Ammon's horn (tissue), 1 donor: ENCODE measurements at regions not wholly inside any gene's neighbourhood (a gene's known extent, or its start where the extent isn't known, plus 50 kb on each side); places are given as distances from the start of the nearest gene placed in this dataset.

ENCODE experiments used
- DNase-seq: peaks from one replicate; pipeline ENCODE4 v3.0.0-alpha.2; 2016; ENCODE audit warnings: low spot score

GRCh38 chr3:76900596-76900995 is 139.3 kb upstream of the ROBO2 start:
- DNase-seq: no peak

DNA sequence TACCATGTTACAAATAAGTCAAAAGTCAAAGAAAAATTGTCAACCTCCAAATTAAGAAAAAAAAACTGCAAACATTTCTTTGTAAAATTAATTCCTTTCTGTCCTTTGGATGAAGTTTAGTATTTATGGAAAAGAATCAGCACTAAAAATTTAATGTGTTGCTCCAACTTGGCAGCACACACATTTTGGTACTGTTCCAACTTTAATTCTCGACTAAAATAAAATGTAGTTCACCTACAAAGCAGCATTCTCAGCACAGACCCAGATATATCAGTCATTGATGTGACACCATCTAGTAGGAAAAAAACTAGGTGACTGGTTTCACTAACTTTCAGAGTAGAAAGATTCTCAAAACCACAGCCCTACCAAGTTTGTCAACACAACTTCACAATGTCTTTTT is 131.7 kb upstream of the ROBO2 start:
- DNase-seq: no peak

DNA sequence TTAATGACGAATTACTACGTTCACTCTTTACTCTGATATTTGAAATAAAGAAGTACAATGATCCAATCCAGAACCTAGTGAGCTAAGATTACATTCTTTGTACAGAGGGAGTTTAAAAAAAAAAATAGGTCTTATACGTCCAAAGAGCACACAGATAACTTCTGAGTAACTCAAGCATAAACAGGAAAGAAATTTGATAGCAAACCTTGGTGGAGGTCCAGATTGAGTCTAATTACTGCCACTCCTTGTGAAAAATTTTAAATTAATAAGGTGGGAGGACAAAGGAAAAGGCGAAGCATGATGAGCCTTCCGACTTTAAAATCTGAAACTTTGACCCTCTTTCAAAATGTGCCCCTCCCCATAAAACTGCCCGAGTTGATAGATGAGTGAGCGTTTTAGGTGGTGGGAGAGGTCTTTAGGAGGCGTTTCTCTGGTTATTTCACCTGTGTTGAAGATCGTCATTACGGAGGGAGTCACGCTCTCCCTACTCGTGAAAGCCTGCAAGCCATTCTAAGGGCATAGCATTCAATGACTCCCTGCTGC is 127.0 kb upstream of the ROBO2 start:
- DNase-seq: no peak

DNA sequence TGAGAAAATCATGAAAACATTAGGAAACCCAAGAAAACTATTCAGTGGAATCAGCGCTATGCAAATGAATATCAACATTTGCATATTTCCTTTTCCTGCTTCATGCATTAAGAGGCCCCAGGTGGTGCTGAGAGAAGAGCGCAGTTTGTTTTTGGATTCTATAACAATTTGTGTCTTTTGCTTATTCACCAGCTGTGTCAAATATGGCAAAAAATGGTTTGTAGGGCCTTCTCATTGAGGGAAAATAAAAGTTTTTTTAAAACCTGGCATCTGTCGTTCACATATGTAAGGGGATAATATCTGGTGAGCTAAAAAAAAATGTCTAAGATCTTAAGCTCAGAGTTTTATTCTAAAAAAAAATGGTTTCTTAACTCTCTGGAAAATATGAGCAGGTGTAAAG is 122.5 kb upstream of the ROBO2 start:
- DNase-seq: peak; percentile 2

DNA sequence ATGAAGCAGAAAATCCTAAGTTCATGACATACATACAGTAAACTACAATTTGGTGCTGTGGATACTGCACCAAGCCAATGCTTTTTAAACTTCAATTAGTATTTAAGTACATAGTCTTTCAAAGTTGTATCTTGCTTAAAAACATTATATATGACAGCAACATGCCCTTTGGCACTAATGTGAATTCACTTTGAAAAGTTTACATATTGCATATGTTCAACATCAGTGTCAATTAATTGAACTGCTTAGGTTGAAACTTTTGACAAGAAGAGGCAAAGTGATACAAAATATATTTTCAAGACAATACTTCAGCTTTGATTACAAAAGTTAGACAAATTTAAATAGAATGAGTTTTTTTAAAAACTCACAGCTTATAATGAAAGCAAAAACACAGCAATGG is 119.4 kb upstream of the ROBO2 start:
- DNase-seq: no peak

- peak; percentile 6 for DNase-seq
Observed at GRCh38 chr3:76923485-76923884, 116.4 kb upstream of the ROBO2 start.

DNA sequence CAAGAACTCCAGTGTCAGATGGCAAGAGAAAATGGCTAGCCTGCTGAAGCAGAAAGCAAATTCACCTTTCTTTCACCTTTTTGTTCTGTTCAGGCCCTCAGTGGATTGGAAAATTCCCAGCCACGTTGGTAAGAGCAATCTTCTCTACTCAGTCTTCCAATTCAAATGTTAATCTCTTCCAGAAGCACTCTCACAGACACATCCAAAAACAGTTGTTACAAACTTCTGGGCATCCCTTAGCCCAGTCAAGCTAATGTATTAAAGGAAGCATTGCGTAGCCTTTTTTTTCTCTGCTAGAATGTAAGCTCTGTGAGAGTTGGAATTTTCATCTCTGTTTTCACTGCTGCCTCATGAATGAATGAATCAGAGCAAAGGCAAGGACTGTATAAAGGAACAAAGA is 109.2 kb upstream of the ROBO2 start:
- DNase-seq: no peak

- DNase-seq: no peak
Observed at GRCh38 chr3:76933245-76933644, 106.7 kb upstream of the ROBO2 start.

DNA sequence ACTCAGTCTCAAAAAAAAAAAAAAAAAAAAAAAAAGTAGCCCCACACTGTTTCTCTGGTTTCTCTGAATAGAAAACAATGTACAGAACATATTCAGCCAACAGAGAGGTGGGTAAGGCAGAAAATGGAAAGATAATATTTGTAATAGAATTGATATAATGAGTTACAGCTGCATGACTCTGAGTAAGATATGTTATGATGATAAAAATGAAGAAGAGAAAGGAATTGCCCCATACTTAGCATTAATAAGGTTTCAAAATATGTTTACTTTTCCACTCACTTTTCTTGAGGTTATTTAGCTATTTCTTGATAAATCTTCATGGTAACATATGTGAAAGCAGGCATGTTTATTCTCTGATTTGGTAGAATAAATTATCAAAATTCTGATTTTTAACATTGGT is 100.9 kb upstream of the ROBO2 start:
- no peak for DNase-seq

DNA sequence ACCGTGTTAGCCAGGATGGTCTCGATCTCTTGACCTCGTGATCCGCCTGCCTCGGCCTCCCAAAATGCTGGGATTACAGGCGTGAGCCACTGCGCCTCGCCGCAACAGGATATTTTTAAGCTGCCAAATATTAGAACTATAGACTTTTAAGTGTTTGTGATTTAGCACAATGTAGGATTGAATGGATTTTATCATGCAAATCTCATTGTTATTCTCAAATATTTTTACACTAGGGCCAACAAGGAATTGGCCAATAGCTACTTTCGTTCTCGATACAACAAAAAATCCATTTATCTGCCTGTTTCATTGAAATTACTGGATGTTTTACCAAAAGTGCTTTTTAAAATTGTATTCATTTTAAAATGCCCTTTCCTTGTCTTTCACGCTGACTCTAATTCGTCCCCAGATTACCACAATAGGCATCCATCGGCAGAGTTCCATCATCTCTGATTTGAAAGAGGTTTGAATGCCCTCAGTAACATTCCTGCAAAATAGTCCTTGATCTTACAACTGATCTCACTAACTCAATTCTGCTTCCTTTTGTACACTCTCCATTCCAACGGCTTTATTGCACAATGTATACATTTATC is 99.6 kb upstream of the ROBO2 start:
- no peak for DNase-seq

GRCh38 chr3:76941376-76941775 is 98.5 kb upstream of the ROBO2 start:
- no peak for DNase-seq

- no peak for DNase-seq
Observed at GRCh38 chr3:76942101-76942500, 97.8 kb upstream of the ROBO2 start.

- DNase-seq: no peak
Observed at GRCh38 chr3:76943058-76943457, 96.8 kb upstream of the ROBO2 start.

DNA sequence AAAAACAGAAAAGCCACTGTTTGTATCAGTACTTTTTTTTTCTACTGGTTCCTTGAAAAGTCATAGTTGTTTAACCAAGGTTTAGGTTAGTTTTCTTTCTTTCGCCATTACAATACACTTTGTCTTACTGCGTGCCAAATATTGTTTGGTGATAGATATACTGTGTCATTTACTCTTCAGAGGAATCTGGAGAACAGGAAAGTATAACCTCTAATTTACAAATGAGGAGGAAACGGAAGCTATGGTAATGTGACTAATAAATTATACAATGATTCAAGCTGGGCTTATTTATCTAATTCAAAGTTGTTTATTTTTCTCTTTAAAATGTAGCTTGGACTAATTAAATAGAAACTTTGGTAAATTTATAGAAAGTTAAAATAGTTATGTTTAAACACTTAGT is 96.2 kb upstream of the ROBO2 start:
- DNase-seq: no peak

GRCh38 chr3:76949033-76949432 is 90.9 kb upstream of the ROBO2 start:
- DNase-seq: no peak

DNA sequence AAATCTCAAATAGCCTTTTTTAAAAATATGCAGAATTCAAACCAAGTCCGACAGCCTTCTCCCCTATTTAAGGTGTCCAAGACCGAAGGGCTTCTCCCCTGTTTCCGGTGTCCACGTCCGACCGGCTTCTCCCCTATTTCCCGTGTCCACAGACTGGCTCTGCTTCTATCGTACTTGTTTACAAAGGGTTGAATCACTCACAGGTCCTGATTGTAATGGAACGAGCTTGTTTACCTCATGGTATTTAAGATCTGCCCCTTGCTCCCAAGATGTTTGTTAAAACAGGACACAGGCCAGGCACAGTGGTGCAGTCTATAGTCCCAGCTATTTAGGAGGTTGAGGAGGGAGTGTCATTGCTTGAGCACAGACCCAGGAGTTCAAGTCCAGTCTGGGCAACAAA is 90.4 kb upstream of the ROBO2 start:
- no peak for DNase-seq

DNA sequence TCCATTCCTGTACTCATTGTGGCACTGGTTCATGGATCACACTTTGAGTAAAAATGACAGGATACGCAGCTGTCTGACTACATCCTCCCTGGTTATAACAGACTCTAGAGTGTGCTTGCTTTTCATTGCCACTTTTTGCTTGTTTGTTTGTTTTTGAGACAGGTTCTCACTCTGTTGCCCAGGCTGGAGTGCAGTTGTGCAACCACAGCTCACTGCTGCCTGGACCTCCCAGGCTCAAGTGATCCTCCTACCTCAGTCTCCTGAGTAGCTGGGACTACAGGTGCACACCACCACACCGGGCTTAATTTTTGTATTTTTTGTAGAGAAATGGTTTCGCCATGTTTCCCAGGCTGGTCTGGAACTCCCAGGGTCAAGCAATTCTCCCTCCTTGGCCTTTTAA is 89.3 kb upstream of the ROBO2 start:
- no peak for DNase-seq

DNA sequence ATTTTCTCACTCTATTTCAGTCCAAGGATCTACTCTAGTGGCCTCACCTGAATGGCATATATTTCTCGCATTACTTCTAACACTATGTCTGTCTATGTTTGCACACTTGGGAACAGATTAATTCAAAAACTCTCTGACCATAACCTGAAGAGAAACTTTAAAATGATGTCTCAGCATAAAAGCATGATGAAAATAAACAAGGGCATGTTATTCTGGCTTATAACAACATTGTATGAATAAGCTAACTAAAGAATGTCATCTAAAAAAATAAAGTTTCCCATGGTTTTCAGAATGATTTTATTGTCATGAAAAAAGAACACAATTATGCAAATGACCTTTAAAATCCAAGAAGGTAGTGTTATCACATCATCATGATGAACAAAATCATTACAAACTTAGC is 85.5 kb upstream of the ROBO2 start:
- no peak for DNase-seq

DNA sequence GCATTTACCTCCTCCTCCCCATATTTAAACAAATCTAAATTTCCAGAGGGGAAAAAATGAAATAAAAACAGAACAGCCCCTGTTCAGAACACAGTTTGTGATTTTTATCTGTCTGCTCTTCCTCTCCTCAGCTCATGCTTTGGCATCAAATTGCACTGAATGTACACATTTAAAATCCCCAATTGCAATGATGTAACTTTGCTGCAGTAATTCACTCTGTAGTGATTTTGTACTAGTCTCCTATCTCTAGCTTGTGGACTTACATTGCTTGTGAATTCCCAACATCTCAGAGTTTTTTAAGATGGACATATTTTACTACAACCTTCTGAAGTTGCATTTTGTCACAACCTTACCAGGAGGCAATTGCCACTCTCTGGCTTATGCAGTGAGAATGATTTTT is 81.6 kb upstream of the ROBO2 start:
- DNase-seq: no peak

- DNase-seq: no peak
Observed at GRCh38 chr3:76958861-76959260, 81.0 kb upstream of the ROBO2 start.

DNA sequence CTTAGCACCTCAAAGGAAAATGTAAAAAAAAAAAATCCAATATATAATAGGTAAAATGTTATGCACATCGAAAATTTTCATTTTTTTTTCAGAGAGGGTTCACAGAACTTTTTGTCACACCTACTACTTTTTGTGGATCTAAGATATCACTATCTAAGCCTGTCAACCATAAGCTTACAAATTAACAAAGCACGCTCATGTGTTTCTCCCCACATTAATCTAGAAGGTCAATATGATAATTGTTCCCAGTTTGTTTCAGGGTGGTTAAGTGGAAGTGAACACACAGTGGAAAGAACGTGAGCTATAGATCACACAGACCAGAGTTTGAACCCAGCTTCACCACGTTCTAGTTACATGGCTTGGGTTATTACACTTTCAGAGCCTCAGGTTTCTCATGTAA is 78.6 kb upstream of the ROBO2 start:
- no peak for DNase-seq

GRCh38 chr3:76965122-76965725 is 74.7 kb upstream of the ROBO2 start:
- no peak for DNase-seq

GRCh38 chr3:76969471-76969870 is 70.4 kb upstream of the ROBO2 start:
- no peak for DNase-seq

DNA sequence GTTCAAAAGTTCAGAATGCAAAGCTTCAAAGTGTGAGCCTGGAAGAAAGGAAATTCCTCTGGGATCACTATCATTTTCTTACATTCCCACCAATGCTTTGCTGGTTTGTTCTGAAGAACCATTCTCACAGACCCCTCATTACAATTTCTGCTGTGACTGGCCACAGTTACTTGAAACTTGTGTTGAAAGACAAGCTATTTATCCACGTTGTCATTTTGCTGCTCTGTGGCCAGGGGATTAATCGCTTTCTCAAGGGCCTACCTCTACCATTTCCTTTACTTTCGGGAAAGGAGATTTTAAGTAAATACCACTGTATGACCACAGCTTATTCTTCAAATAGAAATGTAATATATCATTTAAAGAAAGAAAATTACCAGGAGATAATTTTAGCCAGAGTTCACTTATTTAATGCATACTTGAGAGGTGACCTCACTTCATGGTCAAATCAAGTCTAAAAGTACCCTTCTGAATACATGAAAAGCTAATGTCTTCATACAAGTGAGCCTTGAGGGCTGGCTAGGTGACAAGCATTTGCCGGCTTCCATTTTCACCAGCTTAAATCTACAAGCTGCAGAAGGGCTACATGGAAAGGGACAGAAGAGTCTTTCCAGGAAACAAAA is 69.8 kb upstream of the ROBO2 start:
- DNase-seq: no peak
